Suprapubic skin (tissue), 4 donors: ENCODE measurements at regions not wholly inside any gene's neighbourhood (a gene's known extent, or its start where the extent isn't known, plus 50 kb on each side); places are given as distances from the start of the nearest gene placed in this dataset.

Experiments
- DNase-seq, 2 donors: peaks; one replicate each; pipeline ENCODE4 v3.0.0-alpha.2; 2019; ENCODE audit warnings: low spot score in 2 of 2
- H3K27ac ChIP-seq: fragments of 200-600 bp; sonication (generic); one replicate; pipeline ENCODE4 v1.5.1; 2019
- H3K27me3 ChIP-seq: fragments of 200-600 bp; sonication (generic); one replicate; pipeline ENCODE4 v1.5.1; 2019
- H3K36me3 ChIP-seq: fragments of 200-600 bp; sonication (generic); one replicate; pipeline ENCODE4 v1.5.1; 2019
- H3K4me1 ChIP-seq: fragments of 200-600 bp; sonication (generic); one replicate; pipeline ENCODE4 v1.5.1; 2019
- H3K4me3 ChIP-seq: fragments of 200-600 bp; sonication (generic); one replicate; pipeline ENCODE4 v1.5.1; 2019; ENCODE audit warnings: mild to moderate bottlenecking
- H3K9me3 ChIP-seq: fragments of 200-600 bp; sonication (generic); one replicate; pipeline ENCODE4 v1.5.1; 2019
- CTCF ChIP-seq, 2 donors: fragments of 200-600 bp in 1 of 2; fragments of 450-650 bp in 1 of 2; sonication (generic) in 1 of 2; IDR thresholded peaks; one replicate each; pipeline ENCODE4 v1.5.1; 2016 to 2019; ENCODE audit warnings: antibody characterized with exemption in 2 of 2, mild to moderate bottlenecking in 1 of 2, moderate library complexity in 1 of 2
- EP300 ChIP-seq: sonication (generic); formaldehyde crosslinking; IDR thresholded peaks from one replicate; pipeline ENCODE4 v1.6.1; 2017; ENCODE audit warnings: antibody characterized with exemption
- POLR2A ChIP-seq, 2 donors: fragments of 450-650 bp; IDR thresholded peaks; one replicate each; pipeline ENCODE4 v1.6.1; 2017; ENCODE audit warnings: antibody characterized with exemption in 2 of 2, mild to moderate bottlenecking in 2 of 2, moderate library complexity in 2 of 2
- POLR2AphosphoS5 ChIP-seq, 3 donors: sonication (generic); formaldehyde crosslinking; IDR thresholded peaks; one replicate each; pipeline ENCODE4 v1.6.1; 2017; ENCODE audit warnings: antibody characterized with exemption in 3 of 3
- WGBS: methylation state at CpG from one replicate; pipeline ENCODE4 v1.1.5; 2018; 5-methylcytosine and 5-hydroxymethylcytosine counted together

- WGBS = 86% methylated on average over 1 of the region's 1 CpG
- TF ChIP-seq EP300 (no peak), POLR2AphosphoS5 (IDR thresholded peaks at IDR 0.05) (no peak), POLR2A (IDR thresholded peaks at IDR 0.05) (no peak), CTCF (IDR thresholded peaks at IDR 0.05) (no peak)
- H3K4me1 ChIP-seq = no peaks in the 10 kb centered on the region
- H3K9me3 ChIP-seq = no peaks in the 10 kb centered on the region
- H3K27me3 ChIP-seq = no peaks in the 10 kb centered on the region
- no peak overlapping the region for H3K4me3 ChIP-seq
- DNase-seq = no peak
- no peaks in the 10 kb centered on the region for H3K36me3 ChIP-seq
- H3K27ac ChIP-seq = no peak overlapping the region
Measured at GRCh38 chr7:137172105-137172590, 171.4 kb downstream of the PTN start.

GRCh38 chr7:137169282-137169698, 174.2 kb downstream of the PTN start:
- H3K27ac ChIP-seq = no peak overlapping the region
- no peak for DNase-seq
- WGBS = 13% methylated on average over 8 of the region's 8 CpGs

GRCh38 chr7:137167609-137168008, 175.9 kb downstream of the PTN start:
- DNase-seq = no peak
- Histone ChIP-seq H3K27me3 (no peaks in the 10 kb centered on the region), H3K9me3 (no peaks in the 10 kb centered on the region), H3K36me3 (no peaks in the 10 kb centered on the region), H3K4me3 (no peak overlapping the region), H3K27ac (no peak overlapping the region), H3K4me1 (no peaks in the 10 kb centered on the region)
- 95% methylated on average over 2 of the region's 2 CpGs for WGBS
- TF ChIP-seq EP300 = no peak
- TF ChIP-seq POLR2AphosphoS5 (IDR thresholded peaks at IDR 0.05) = no peak
- no peak for TF ChIP-seq POLR2A (IDR thresholded peaks at IDR 0.05)
- no peak for TF ChIP-seq CTCF (IDR thresholded peaks at IDR 0.05)

More at GRCh38 chr7:137169282-137169698, 174.2 kb downstream of the PTN start:
- Histone ChIP-seq H3K4me1 (no peaks in the 10 kb centered on the region), H3K27me3 (no peaks in the 10 kb centered on the region), H3K4me3 (no peak overlapping the region), H3K9me3 (no peaks in the 10 kb centered on the region), H3K36me3 (no peaks in the 10 kb centered on the region)
- TF ChIP-seq CTCF (IDR thresholded peaks at IDR 0.05) (peak; percentile 11 to 35), POLR2A (IDR thresholded peaks at IDR 0.05) (no peak)

DNA sequence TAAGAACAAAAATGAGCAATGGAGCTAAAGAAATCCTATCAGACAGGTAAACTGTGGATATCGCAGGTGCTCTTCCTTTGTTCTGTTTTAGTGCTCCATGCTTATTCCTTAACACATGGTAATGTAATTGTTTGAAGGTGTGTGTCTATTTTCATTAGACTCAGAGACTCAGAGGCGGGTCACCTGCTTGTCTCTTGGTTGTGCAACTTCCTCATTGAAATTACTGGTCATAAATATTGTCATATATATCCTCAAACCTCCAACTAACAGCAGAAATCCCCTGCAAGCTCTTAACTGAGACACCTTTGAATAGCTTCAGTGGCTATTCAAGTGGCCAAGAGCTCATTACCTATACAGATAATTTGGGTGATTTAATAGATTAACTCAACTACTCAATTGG, 177.2 kb downstream of the PTN start:
- Histone ChIP-seq H3K27me3 (no peaks in the 10 kb centered on the region), H3K4me3 (no peak overlapping the region), H3K9me3 (no peaks in the 10 kb centered on the region), H3K27ac (no peak overlapping the region), H3K4me1 (no peaks in the 10 kb centered on the region), H3K36me3 (no peaks in the 10 kb centered on the region)
- WGBS = 63% methylated on average over 2 of the region's 2 CpGs
- no peak for DNase-seq
- TF ChIP-seq POLR2A (IDR thresholded peaks at IDR 0.05) = no peak
- no peak for TF ChIP-seq EP300

DNA sequence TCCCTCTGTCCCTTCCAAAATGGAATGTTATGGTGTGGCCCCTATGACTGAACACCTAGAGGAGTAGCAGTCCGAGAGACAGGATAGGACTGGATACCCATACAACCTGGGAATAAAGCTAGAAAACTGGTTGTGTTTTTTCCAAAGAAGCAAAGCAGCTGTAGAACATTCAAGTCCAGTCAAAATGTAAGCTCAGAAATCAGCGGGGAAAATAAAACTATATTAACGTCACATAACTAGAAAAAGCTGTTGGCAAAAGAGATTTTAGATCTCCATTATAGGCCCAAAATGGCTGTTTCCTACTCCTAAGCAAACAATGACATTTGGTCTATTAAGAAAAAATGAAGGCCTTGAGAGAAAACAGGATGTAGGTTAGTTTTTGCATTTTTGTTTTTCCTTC, 177.7 kb downstream of the PTN start:
- no peak for DNase-seq
- no peak for TF ChIP-seq POLR2AphosphoS5 (IDR thresholded peaks at IDR 0.05)
- no peak for TF ChIP-seq EP300
- no peak for TF ChIP-seq CTCF (IDR thresholded peaks at IDR 0.05)
- TF ChIP-seq POLR2A (IDR thresholded peaks at IDR 0.05) = no peak
- H3K4me3 ChIP-seq = no peak overlapping the region
- H3K4me1 ChIP-seq = no peaks in the 10 kb centered on the region
- no peaks in the 10 kb centered on the region for H3K36me3 ChIP-seq
- H3K9me3 ChIP-seq = no peaks in the 10 kb centered on the region
- H3K27ac ChIP-seq = no peak overlapping the region
- H3K27me3 ChIP-seq = no peaks in the 10 kb centered on the region
- 84% methylated on average over 3 of the region's 3 CpGs for WGBS

- no peaks in the 10 kb centered on the region for H3K9me3 ChIP-seq
- 33% methylated on average over 3 of the region's 3 CpGs for WGBS
- no peaks in the 10 kb centered on the region for H3K4me1 ChIP-seq
- no peaks in the 10 kb centered on the region for H3K36me3 ChIP-seq
- H3K4me3 ChIP-seq = no peak overlapping the region
- H3K27me3 ChIP-seq = no peaks in the 10 kb centered on the region
- no peak overlapping the region for H3K27ac ChIP-seq
- TF ChIP-seq POLR2AphosphoS5 (IDR thresholded peaks at IDR 0.05) (no peak), POLR2A (IDR thresholded peaks at IDR 0.05) (no peak), CTCF (IDR thresholded peaks at IDR 0.05) (no peak), EP300 (no peak)
- no peak for DNase-seq
Measured at GRCh38 chr7:137165241-137165640, 178.3 kb downstream of the PTN start.
